B cell (primary cell): ENCODE measurements at regions not wholly inside any gene's neighbourhood (a gene's known extent, or its start where the extent isn't known, plus 50 kb on each side); places are given as distances from the start of the nearest gene placed in this dataset.

ENCODE experiments used
- ATAC-seq: fragments of 200-7000 bp; cut with Tn5 transposase; one replicate; pipeline ENCODE4 v1.10.0; 2021; ENCODE audit warnings: low read depth, mild to moderate bottlenecking, moderate number of reproducible peaks, moderate library complexity
- CTCF ChIA-PET: fragments of 350-600 bp; sonication (Branson Sonifier 250); formaldehyde crosslinking; loops from one replicate; lab custom pipeline; 2021; ENCODE audit warnings: antibody characterized with exemption, inconsistent platforms; lab: Charles Lee
- POLR2A ChIA-PET: fragments of 350-600 bp; sonication (Branson Sonifier 250); formaldehyde crosslinking; loops from one replicate; lab custom pipeline; 2021; ENCODE audit warnings: antibody characterized with exemption; lab: Charles Lee
- DNase-seq: peaks from one replicate; pipeline ENCODE4 v3.0.0; 2013
- H2AFZ ChIP-seq: 2 replicates; pipeline ENCODE4 v1.6.1; 2012; ENCODE audit warnings: mild to moderate bottlenecking, low read depth, low read length; ENCODE audit not compliant: insufficient read depth, poor library complexity, severe bottlenecking
- H3K27ac ChIP-seq, 2 donors: 1 replicate in 1 of 2; 2 replicates in 1 of 2; pipeline ENCODE4 v1.5.1; 2012 to 2013; ENCODE audit warnings: low read length in 2 of 2, mild to moderate bottlenecking in 2 of 2, moderate library complexity in 1 of 2
- H3K27me3 ChIP-seq, 4 experiments: fragments of 200-600 bp in 1 of 4; sonication (generic) in 1 of 4; replicated peaks in 1 of 4; 1 replicate in 2 of 4; 2 replicates in 2 of 4; pipeline versions ENCODE4 v1.6.1 to v1.7.0; 2013 to 2016; ENCODE audit warnings: low read length in 3 of 4, mild to moderate bottlenecking in 2 of 4, mixed read lengths in 1 of 4, moderate library complexity in 1 of 4; ENCODE audit not compliant: insufficient read depth in 4 of 4, control insufficient read depth in 3 of 4; ENCODE audit errors: control extremely low read depth in 1 of 4
- H3K36me3 ChIP-seq, 2 experiments: replicated peaks in 1 of 2; 1 replicate in 1 of 2; 2 replicates in 1 of 2; pipeline versions ENCODE4 v1.6.1 to v1.7.1; 2013; ENCODE audit warnings: low read length in 1 of 2; ENCODE audit not compliant: insufficient read depth in 2 of 2, control insufficient read depth in 1 of 2; ENCODE audit errors: control extremely low read depth in 1 of 2, extremely low read depth in 1 of 2
- H3K4me1 ChIP-seq, 2 donors: fragments of 200-600 bp in 1 of 2; sonication (generic) in 1 of 2; 1 replicate in 1 of 2; 2 replicates in 1 of 2; pipeline versions ENCODE4 v1.5.1 to v1.6.1; 2013 to 2017; ENCODE audit warnings: low read length in 2 of 2; ENCODE audit not compliant: control insufficient read depth in 2 of 2, insufficient read depth in 2 of 2
- H3K4me2 ChIP-seq: replicated peaks from 2 replicates; pipeline ENCODE3; 2012; ENCODE audit warnings: mild to moderate bottlenecking, low read depth, low read length; ENCODE audit not compliant: poor library complexity, severe bottlenecking
- H3K4me3 ChIP-seq, 5 experiments: fragments of 200-600 bp in 1 of 5; sonication (generic) in 1 of 5; 1 replicate in 3 of 5; 2 replicates in 2 of 5; pipeline versions ENCODE4 v1.5.1 to v1.7.0; 2011 to 2016; ENCODE audit warnings: low read length in 4 of 5, mild to moderate bottlenecking in 4 of 5, low read depth in 2 of 5, control low read depth in 1 of 5, moderate library complexity in 1 of 5; ENCODE audit not compliant: insufficient read depth in 1 of 5; ENCODE audit errors: control extremely low read depth in 1 of 5, extremely low read depth in 1 of 5
- H3K79me2 ChIP-seq: fragments of 200-600 bp; sonication (generic); one replicate; pipeline ENCODE4 v1.6.0; 2016; ENCODE audit warnings: low read length; ENCODE audit not compliant: control insufficient read depth, insufficient read depth
- H3K9ac ChIP-seq: fragments of 200-600 bp; sonication (generic); 2 replicates; pipeline ENCODE4 v1.6.1; 2017; ENCODE audit warnings: mild to moderate bottlenecking, low read length, moderate library complexity
- H3K9me3 ChIP-seq, 3 donors: one replicate each; pipeline versions ENCODE4 v1.6.1 to v1.7.1; 2013; ENCODE audit warnings: low read length in 2 of 3; ENCODE audit not compliant: control insufficient read depth in 2 of 3, insufficient read depth in 1 of 3; ENCODE audit errors: control extremely low read depth in 1 of 3
- H4K20me1 ChIP-seq: 2 replicates; pipeline ENCODE4 v1.6.0; 2012; ENCODE audit warnings: mild to moderate bottlenecking, low read length; ENCODE audit not compliant: insufficient read depth, control insufficient read depth, poor library complexity, severe bottlenecking
- H3K27ac Mint-ChIP-seq: one replicate; pipeline ENCODE4 v1.8.0; 2021; ENCODE audit warnings: mixed read lengths
- H3K27me3 Mint-ChIP-seq: one replicate; pipeline ENCODE4 v1.8.0; 2021; ENCODE audit warnings: mixed read lengths
- H3K4me1 Mint-ChIP-seq: one replicate; pipeline ENCODE4 v1.8.0; 2021; ENCODE audit warnings: mixed read lengths
- H3K4me3 Mint-ChIP-seq: one replicate; pipeline ENCODE4 v1.8.0; 2021; ENCODE audit warnings: mixed read lengths
- H3K9me3 Mint-ChIP-seq: one replicate; pipeline ENCODE4 v1.8.0; 2022; ENCODE audit warnings: mixed read lengths; ENCODE audit not compliant: insufficient read depth
- EZH2 ChIP-seq: IDR thresholded peaks from 2 replicates; pipeline ENCODE4 v1.6.1; 2012; ENCODE audit warnings: borderline replicate concordance, low read depth, mild to moderate bottlenecking, moderate library complexity, low read length; ENCODE audit not compliant: insufficient read depth, poor library complexity, severe bottlenecking
- WGBS: methylation state at CpG from one replicate; pipeline ENCODE4 v1.1.5; 2013; ENCODE audit warnings: missing lambda C conversion rate; ENCODE audit not compliant: insufficient coverage; 5-methylcytosine and 5-hydroxymethylcytosine counted together
- intact Hi-C: fragments of 100-400 bp; cut with micrococcal nuclease; formaldehyde crosslinking; loops from one replicate; pipeline ENCODE4 v1.10.0; 2022
- TF ChIP-seq, protein P1 (sequence below): fragments of 200-600 bp; IDR thresholded peaks from one replicate; pipeline ENCODE4 v1.8.0; 2022; ENCODE audit warnings: antibody characterized with exemption, mild to moderate bottlenecking

DNA sequence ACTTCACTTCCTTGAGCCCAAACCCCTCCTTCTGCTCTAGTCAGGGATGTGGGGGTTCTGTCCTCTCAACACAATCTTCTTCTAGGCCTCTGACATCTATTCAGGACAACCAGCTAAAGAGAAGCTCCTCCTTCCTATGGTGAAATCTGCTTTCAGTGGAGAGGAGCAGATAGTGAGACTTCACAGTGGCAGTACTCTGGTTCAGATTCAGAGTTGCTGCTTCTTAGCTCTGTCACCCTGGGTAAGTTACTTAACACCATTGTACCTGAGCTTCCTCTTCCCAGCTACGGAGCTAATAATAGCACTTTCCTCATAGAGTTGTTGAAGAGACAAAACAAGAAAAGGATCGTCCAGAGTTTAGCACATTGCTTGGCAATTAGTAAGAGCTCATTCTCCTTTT is 77.3 kb upstream of the LARP1 start:
- no peaks in the 10 kb centered on the region for H3K79me2 ChIP-seq
- H2AFZ ChIP-seq, result no peak overlapping the region
- Mint-ChIP-seq H3K4me1 (no peaks in the 10 kb centered on the region), H3K9me3 (no peaks in the 10 kb centered on the region), H3K4me3 (no peak overlapping the region), H3K27ac (no peak overlapping the region), H3K27me3 (no peaks in the 10 kb centered on the region)
- no peak overlapping the region for H3K4me2 ChIP-seq
- H3K4me1 ChIP-seq, result peaks cover 0 to 9% of the 10 kb centered on the region in 2 donors
- CTCF ChIA-PET, result interaction anchor here (2.3 kb wide), 1 partner anchor 28 kb away, joined by 5 read pairs; no protein-coding TSS in a partner anchor
- no peak overlapping the region for H3K4me3 ChIP-seq
- no peak overlapping the region for H3K27ac ChIP-seq
- intact Hi-C loops, result no loop called here
- WGBS, result no CpG with 5 or more reads among the region's 2 CpGs
- no peak overlapping the region for H3K9ac ChIP-seq
- no peaks in the 10 kb centered on the region for H3K27me3 ChIP-seq
- DNase-seq (no peak), ATAC-seq (no peak)
- TF ChIP-seq, protein P1, sequence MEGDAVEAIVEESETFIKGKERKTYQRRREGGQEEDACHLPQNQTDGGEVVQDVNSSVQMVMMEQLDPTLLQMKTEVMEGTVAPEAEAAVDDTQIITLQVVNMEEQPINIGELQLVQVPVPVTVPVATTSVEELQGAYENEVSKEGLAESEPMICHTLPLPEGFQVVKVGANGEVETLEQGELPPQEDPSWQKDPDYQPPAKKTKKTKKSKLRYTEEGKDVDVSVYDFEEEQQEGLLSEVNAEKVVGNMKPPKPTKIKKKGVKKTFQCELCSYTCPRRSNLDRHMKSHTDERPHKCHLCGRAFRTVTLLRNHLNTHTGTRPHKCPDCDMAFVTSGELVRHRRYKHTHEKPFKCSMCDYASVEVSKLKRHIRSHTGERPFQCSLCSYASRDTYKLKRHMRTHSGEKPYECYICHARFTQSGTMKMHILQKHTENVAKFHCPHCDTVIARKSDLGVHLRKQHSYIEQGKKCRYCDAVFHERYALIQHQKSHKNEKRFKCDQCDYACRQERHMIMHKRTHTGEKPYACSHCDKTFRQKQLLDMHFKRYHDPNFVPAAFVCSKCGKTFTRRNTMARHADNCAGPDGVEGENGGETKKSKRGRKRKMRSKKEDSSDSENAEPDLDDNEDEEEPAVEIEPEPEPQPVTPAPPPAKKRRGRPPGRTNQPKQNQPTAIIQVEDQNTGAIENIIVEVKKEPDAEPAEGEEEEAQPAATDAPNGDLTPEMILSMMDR, result no peak
- no peak for TF ChIP-seq EZH2
- H3K36me3 ChIP-seq, result no peaks in the 10 kb centered on the region
- H4K20me1 ChIP-seq, result no peaks in the 10 kb centered on the region
- POLR2A ChIA-PET, result no interaction called here
- H3K9me3 ChIP-seq, result no peaks in the 10 kb centered on the region

DNA sequence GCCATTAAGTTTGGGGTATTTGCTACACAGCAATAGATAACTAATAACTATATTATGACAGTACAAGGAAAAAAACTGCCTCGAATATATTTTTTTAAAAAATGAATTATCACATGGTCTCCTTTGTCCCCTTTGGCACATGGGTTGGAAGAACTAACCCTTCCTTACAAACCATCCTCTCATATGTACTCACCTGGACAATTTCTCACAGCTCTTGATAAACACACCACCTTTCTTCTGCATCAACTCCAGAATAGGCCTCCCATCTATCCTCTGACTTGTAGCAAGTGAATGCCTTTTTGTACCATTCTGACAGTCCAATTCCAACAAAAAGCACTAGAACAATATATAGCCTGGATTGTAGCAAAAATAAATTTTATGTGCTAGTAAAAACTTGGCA is 78.7 kb upstream of the LARP1 start:
- POLR2A ChIA-PET, result no interaction called here
- no peak overlapping the region for H3K27ac Mint-ChIP-seq
- H3K4me1 Mint-ChIP-seq, result no peaks in the 10 kb centered on the region
- H3K36me3 ChIP-seq, result no peaks in the 10 kb centered on the region
- no peak overlapping the region for H3K4me3 ChIP-seq
- H3K4me1 ChIP-seq, result no peaks in the 10 kb centered on the region
- WGBS, result no CpG with 5 or more reads among the region's 1 CpG
- CTCF ChIA-PET, result no interaction called here
- no peak overlapping the region for H3K4me3 Mint-ChIP-seq
- no peak overlapping the region for H2AFZ ChIP-seq
- no peaks in the 10 kb centered on the region for H4K20me1 ChIP-seq
- TF ChIP-seq, protein P1, result no peak
- no peak for TF ChIP-seq EZH2
- H3K9me3 ChIP-seq, result no peaks in the 10 kb centered on the region
- H3K27ac ChIP-seq, result no peak overlapping the region
- H3K4me2 ChIP-seq, result no peak overlapping the region
- H3K9me3 Mint-ChIP-seq, result no peaks in the 10 kb centered on the region
- no peak for DNase-seq
- intact Hi-C loops, result no loop called here
- H3K27me3 ChIP-seq, result no peaks in the 10 kb centered on the region
- H3K27me3 Mint-ChIP-seq, result no peaks in the 10 kb centered on the region
- no peaks in the 10 kb centered on the region for H3K79me2 ChIP-seq
- no peak for ATAC-seq
- H3K9ac ChIP-seq, result no peak overlapping the region
